Stimulated activated CD4-positive, alpha-beta T cell treated with anti-CD3 and anti-CD28 coated beads, Interleukin-15, amount 100 ng/mL, for 1 hour (primary cell): ENCODE measurements at regions not wholly inside any gene's neighbourhood (a gene's known extent, or its start where the extent isn't known, plus 50 kb on each side); places are given as distances from the start of the nearest gene placed in this dataset.
"Not testable (repeated sequence)": the region's sequence is repeated elsewhere in the genome, so short reads cannot be mapped to it uniquely, and the experiment has no call there.

Experiments
- DNase-seq, 2 donors: peaks; one replicate each; pipeline ENCODE4 v3.0.0-alpha.2; 2020; ENCODE audit warnings: low read depth in 1 of 2, low spot score in 1 of 2

GRCh38 chr9:89856296-89856695, 251.5 kb downstream of the GADD45G start:
- not testable (repeated sequence) for DNase-seq

DNA sequence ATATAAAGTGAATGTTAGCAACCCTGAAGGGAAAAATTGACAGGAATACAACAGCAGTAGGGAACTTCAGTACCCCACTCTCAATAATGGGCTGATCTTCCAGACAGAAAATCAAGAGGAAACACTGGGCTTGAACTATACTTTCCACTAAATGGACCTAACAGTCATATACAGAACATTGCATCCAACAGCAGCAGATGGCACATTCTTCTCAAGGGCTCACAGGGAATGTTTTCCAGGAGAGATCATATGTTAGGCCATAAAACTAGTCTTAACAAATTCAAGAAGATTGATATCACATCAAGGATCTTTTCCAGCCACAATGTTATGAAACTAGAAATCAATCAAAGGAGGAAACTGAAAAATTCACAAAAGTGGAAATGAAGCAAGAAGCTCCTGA, 252.1 kb downstream of the GADD45G start:
- not testable (repeated sequence) for DNase-seq

DNA sequence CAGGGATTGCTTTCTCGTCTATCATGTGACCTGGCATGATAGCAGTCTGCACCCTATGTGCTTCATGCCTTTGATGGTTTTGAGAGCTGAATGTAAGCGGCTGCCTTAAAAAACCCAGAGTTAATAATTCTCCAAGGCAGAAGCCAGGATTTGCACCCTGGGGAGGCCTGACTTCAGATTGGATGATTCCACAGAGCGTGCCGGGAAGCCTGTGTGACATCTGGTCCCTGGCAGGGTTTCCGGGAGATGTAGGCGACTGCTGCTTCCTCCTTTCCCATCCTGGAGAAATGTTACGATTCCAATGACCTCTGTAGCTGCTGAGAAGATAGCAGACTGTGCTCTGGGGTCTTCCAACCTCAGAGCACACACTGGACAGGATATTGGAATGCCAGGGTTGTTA, 255.0 kb downstream of the GADD45G start:
- not testable (repeated sequence) for DNase-seq

- not testable (repeated sequence) for DNase-seq
Measured at GRCh38 chr9:89861371-89861770, 256.6 kb downstream of the GADD45G start.

DNA sequence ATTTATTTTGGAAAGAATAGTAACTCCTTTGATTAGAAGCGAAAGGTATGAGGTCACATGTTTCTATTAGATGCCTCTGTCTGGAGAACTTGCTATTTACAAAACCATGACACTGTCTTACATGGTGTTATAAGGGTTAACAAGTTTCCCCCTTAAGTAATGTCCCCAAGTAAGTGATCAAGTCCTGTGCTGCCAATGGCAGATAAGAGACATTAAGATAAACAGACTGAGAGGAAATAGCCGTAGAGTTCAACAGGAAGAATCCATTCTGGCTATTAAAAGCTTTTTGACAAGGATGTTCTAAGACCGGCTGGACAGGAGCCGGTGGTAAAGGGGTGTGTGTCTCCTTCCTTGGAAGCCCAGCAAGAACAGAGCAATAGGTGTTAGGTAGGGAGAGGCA, 257.5 kb downstream of the GADD45G start:
- no peak for DNase-seq

DNA sequence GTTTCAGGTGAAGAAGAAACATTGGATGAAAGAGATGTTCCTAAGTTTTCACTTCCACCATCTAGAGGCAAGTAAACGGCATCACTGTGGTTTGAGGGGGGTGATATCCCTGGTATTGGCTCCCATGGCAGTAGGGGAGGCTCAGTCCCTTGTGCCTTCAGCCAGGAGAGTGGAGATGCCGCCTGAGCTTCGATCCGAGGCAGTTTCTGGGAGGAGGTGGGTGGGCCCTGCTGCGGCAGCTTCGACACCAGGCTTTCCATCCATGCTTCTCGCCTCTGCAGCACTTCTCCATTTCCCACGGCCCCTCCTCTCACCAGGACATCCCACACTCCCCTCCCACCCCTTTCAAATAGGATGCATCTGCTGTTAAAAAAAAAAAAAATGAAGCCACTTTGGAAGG, 258.3 kb downstream of the GADD45G start:
- no peak for DNase-seq

- no peak for DNase-seq
Measured at GRCh38 chr9:89863837-89864236, 259.0 kb downstream of the GADD45G start.

DNA sequence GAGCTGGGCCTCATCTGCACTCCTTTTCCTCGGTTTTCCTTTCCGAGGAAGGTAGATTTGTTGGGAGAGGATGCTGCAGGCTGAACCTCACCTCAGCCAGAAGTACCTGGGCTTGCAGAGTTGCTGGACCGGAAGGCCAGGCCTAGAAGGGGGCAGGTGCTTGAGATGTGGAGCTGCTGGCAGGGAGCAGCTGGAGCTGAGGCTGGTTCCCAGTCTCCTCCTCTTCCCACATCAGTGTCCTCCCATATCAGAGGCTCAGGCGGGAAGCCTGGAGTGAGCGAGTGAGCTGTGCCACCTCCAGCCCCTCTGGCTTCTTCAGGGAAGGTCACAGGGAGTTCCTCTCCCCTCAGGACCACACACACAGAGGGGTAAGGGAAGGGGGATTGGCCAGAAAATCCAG, 259.4 kb downstream of the GADD45G start:
- DNase-seq: no peak

- DNase-seq: no peak
Measured at GRCh38 chr9:89864731-89865130, 259.9 kb downstream of the GADD45G start.

DNA sequence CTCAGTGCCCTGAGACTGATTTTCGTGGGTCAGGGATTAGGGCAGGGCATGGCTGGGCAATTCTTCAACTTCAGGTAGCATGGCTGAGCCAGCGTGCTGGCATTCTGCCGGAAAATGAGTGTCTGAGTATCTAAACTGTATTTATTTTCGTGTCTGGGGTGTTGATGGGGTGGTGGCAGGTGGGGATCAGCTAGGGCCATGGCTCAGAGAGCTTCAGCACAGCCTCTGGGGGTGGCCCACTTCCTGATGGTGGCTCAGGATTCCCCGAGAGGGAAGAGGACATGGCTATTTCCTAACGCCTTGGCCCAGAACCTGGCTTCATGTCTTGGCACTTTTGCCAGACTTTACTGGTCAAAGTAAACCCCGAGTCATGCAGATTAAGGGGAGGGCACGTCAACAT, 260.5 kb downstream of the GADD45G start:
- DNase-seq: no peak

DNA sequence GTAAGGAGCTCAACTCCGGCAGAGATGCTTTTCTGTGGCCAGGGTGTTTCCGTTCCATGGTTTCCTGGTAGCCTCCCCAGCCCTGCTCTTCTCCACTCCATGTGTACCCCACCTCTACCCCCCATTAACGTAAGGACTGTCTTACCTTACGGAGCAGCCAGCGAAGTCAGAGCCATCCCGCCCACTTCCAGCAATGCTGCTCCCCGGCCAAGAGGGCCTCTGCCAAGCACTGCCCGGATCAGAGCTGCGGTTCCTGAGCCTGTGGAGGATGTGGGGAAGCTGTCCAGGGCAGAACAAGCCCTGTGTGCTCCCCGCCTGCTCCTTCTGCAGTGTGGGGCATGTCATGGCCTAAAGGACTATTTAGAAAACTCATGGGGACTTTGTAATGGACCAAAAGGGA, 261.2 kb downstream of the GADD45G start:
- DNase-seq: no peak

DNA sequence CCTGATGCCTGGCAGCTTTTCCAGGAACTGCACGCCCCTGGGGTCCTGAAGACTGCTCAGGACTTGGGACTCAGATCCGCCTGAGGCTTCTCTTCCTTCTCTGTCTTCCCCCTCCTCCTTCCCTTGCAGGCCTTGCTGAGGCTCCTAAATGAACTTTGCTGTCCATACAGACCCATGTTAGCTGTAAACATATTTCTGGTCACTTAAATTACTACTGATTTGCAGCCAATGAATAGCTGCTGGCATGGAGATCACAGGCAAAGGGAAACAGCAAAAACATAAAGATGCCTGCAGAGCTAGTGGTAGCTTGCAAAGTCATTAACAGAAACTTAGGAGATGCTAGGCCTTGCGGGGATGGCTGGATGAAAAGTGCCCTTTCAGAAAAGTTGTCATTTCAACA, 261.9 kb downstream of the GADD45G start:
- DNase-seq: no peak

- DNase-seq: no peak
Measured at GRCh38 chr9:89868100-89868499, 263.3 kb downstream of the GADD45G start.

GRCh38 chr9:89869793-89870580, 265.2 kb downstream of the GADD45G start:
- DNase-seq: no peak

DNA sequence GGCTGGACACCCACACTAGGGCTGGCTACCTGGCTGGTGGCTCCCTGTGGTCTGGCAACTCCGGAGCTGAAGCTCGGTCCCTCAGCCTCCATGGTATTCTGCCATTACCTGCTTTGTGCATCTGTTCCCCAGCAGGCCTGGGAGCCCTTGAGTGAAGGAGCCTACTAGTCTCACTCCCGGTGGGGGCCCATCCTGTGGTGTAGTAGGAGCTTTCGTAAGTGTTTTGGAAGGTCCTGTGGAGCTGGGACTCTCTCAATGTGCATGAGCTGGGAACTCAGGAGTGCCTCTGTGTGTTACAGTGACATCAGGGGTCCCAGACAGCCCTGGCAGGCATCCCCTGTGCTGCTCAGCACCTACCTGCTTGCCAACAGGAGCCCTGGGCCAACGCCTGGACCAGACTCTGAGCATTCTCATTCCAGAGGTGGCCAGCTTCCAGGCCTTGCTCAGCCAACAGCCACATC, 267.1 kb downstream of the GADD45G start:
- no peak for DNase-seq

DNA sequence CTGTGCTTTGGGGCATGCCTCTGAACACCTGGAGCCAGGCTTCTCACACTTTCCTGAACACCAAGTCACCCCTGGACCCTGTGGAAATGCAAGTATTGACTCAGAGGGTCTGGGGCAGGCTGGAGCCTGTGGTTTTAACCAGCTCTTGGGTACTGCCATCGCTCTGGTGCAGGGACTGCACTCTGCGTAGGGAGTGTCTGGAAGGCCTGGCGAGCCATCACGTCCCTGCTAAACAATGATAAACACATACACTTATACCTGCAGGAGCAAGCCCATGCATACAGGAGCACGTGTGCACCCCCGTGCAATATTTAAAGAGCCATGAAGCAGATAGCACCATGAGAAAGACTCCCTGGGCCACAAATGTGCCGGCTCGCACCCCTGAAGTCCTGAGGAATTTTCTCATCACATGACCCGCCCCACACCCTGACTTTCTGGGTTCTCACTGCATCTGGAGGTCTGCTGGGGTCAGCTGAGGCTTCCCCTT, 267.7 kb downstream of the GADD45G start:
- no peak for DNase-seq

DNA sequence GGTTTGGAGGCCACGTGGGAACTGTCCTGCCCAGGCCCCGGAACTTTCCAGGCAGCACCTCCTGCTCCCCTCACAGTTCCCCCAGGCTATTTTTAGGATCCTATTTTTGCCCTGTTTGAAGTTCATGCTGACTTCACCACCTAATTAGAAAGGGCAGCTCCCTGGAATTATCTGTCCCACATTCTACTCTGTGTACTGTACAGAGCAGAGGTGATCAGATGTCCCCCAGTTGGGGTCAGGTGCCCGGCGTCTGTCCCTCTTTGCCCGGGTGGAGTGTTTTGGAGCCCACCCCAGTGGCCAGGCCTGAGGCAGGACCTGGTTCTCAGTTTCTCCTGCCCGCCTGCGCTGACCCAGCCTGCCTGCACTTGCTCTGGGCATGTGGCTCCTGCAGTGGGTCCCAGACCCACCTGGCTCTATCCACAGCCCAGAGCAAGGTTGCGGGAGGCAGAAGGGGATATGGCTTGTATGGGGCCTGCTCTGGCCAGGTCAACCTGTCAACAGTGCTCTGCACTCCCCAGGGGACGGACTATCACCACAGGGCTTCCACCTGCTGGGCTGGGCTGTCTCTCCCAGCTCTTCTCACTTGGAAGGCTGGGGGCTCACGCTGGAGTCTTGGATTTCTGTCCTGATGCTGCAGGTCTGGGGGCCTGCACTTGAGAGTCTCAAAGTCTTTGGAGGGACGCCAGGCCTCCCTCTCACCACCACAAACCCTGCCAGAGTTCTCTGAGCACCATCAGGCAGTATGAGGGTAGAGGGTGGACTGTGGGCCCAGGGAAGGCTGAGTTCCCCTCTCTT, 268.3 kb downstream of the GADD45G start:
- DNase-seq: no peak

DNA sequence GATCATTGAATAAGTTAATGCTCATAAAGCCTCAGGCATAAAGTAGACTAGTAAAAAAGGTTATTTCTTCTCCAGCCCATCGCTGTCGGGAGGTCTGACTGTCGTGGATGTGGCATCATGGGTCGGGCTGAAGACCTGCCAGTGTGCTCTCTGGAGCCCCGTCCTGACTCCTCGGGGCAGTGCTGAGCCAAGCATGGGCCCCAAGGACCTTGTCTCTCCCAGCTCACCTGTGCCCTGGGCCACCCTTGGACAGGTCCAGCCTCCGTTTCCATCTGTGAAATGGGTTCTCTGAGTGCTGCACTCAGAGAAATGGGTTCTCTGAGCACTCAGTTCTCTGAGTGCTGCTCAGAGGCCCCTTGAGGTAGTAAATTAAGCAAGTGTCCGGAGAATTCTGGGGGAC, 269.0 kb downstream of the GADD45G start:
- no peak for DNase-seq

DNA sequence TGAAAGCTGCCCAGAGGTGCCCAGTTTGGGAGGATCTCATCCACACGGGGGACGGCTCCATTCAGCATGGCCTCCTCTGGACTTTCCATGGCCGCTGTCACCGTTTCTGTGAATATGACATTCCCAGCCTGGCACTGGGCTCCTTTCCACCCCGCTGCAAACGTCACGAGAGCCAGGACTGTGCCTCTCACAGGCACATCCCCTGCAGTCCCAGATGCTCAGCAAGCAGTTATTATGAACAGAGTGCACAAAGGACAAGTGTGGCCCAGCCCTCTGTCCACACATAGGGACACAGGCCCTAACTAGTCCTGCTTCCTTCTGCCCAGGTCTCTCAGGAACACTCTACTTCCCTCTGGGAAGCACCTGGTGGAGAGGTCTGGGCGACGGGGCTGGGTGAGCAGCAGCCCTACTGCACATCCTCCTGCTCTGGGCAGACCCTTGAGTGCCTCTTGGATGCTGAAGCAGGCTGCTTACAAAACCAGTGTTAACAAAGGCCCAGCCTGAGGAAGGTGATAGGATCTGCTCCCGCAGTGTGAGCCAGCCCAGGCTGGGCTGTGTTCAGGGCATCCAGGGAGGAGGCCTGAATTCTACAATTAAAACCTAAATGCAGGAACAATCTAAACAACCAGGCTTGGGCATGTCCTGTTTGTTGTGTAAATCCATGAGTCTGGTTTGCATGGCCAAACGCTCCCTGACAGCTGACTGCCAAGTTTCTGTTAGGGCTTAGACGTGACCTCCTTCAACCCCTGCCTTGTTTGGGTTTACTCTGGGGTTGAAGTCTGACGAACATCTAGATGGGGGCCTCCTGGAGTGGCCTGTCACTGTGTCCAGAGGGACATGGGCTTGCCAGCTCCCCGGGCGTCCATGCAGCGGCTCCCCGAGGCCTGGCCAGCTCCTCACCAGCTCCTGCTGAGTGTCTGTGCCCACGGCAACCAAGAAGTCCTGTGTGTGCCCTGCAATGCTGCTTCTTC, 269.8 kb downstream of the GADD45G start:
- no peak for DNase-seq

GRCh38 chr9:89877051-89878002, 272.5 kb downstream of the GADD45G start:
- DNase-seq: no peak
